ENCODE measurements at regions not wholly inside any gene's neighbourhood (a gene's known extent, or its start where the extent isn't known, plus 50 kb on each side); places are given as distances from the start of the nearest gene placed in this dataset.

GRCh38 chr9:113674436-113674835 lies 201.7 kb upstream of the ZNF618 start:
- peak; percentile 44 for DNase-seq (ENCODE audit: low read depth)
- no peak for TF ChIP-seq CTCF (IDR thresholded peaks at IDR 0.05; ENCODE audit: insufficient read depth, low read depth, low read length)
- H3K4me3 ChIP-seq (ENCODE audit: low read depth, low read length), result no peak overlapping the region

GRCh38 chr9:113675475-113675941 lies 200.6 kb upstream of the ZNF618 start:
- no peak overlapping the region for H3K4me3 ChIP-seq (ENCODE audit: low read depth, low read length)
- no peak for TF ChIP-seq CTCF (IDR thresholded peaks at IDR 0.05; ENCODE audit: insufficient read depth, low read depth, low read length)
- DNase-seq (ENCODE audit: low read depth), result peak; percentile 89

- H3K4me3 ChIP-seq (ENCODE audit: low read depth, low read length), result no peak overlapping the region
- no peak for TF ChIP-seq CTCF (IDR thresholded peaks at IDR 0.05; ENCODE audit: insufficient read depth, low read depth, low read length)
- no peak for DNase-seq (ENCODE audit: low read depth)
Measured at GRCh38 chr9:113677057-113677456, 199.1 kb upstream of the ZNF618 start.

GRCh38 chr9:113677569-113677968 lies 198.5 kb upstream of the ZNF618 start:
- DNase-seq (ENCODE audit: low read depth), result no peak
- TF ChIP-seq CTCF (IDR thresholded peaks at IDR 0.05; ENCODE audit: insufficient read depth, low read depth, low read length), result no peak

GRCh38 chr9:113678119-113678858 lies 197.8 kb upstream of the ZNF618 start:
- H3K4me3 ChIP-seq (ENCODE audit: low read depth, low read length), result no peak overlapping the region
- TF ChIP-seq CTCF (IDR thresholded peaks at IDR 0.05; ENCODE audit: insufficient read depth, low read depth, low read length), result no peak
- no peak for DNase-seq (ENCODE audit: low read depth)

More at GRCh38 chr9:113677569-113677968, 198.5 kb upstream of the ZNF618 start:
- H3K4me3 ChIP-seq (ENCODE audit: low read depth, low read length), result no peak overlapping the region

GRCh38 chr9:113678859-113679256 lies 197.3 kb upstream of the ZNF618 start:
- H3K4me3 ChIP-seq (ENCODE audit: low read depth, low read length), result no peak overlapping the region
- DNase-seq (ENCODE audit: low read depth), result no peak
- no peak for TF ChIP-seq CTCF (IDR thresholded peaks at IDR 0.05; ENCODE audit: insufficient read depth, low read depth, low read length)

Measured in fibroblast of villous mesenchyme (primary cell).